Activated T-cell treated with anti-CD3 and anti-CD28 coated beads, Interleukin-2, amount 50 U/mL, for 4 hours (primary cell): ENCODE measurements at regions not wholly inside any gene's neighbourhood (a gene's known extent, or its start where the extent isn't known, plus 50 kb on each side); places are given as distances from the start of the nearest gene placed in this dataset.

Experiments
- ATAC-seq, 2 donors: fragments of 200-7000 bp; cut with Tn5 transposase; one replicate each; pipeline ENCODE4 v1.10.0; 2021
- DNase-seq: peaks from one replicate; pipeline ENCODE4 v3.0.0-alpha.2; 2020
- H3K27me3 Mint-ChIP-seq: one replicate; pipeline ENCODE4 v1.8.0; 2021; ENCODE audit warnings: low read depth, mixed read lengths
- H3K36me3 Mint-ChIP-seq: one replicate; pipeline ENCODE4 v1.8.0; 2022; ENCODE audit warnings: mixed read lengths; ENCODE audit not compliant: insufficient read depth
- H3K4me1 Mint-ChIP-seq: one replicate; pipeline ENCODE4 v1.8.0; 2021; ENCODE audit warnings: low read depth, mixed read lengths
- H3K4me3 Mint-ChIP-seq: one replicate; pipeline ENCODE4 v1.8.0; 2021; ENCODE audit warnings: mild to moderate bottlenecking, moderate library complexity, mixed read lengths
- H3K9me3 Mint-ChIP-seq: one replicate; pipeline ENCODE4 v1.8.0; 2021; ENCODE audit warnings: mixed read lengths

DNA sequence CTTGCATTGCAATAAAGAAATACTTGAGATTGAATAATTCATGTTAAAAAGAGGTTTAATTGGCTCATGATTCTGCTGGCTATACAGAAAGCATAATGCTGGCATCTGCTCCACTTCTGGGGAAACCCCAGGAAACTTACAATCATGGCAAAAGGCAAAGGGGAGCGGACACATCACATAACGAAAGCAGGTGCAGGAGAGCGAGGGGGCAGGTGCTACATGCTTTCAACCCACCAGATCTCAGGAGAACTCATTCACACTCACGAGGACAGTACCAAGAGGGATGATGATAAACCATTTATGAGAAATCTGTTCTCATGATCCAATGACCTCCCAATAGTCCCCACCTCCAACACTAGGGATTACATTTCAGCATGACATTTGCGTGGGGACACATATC is 172.6 kb downstream of the RASSF9 start:
- no peak for DNase-seq
- Mint-ChIP-seq H3K9me3 (peaks cover 14% of the 10 kb centered on the region), H3K4me1 (no peaks in the 10 kb centered on the region), H3K27me3 (no peaks in the 10 kb centered on the region), H3K36me3 (no peaks in the 10 kb centered on the region), H3K4me3 (no peak overlapping the region)
- no peak for ATAC-seq

DNA sequence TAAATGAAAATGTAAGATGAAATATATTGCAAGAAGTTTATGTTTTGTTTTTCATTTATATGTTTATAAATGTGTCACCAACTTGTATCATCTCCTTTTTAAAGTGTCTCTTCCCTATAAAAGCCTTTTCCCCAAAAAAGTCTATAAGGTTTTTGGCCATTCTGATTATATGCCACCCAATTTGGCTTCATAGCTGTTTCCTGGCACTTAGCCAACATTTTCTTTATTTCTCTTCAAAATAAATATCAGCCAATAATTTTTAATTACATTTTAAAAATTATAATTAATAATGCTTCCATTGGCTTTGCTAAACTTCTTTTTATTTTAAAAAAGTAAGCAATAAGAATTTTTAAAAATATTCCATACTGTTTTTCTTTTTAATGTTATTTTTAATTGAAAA is 171.8 kb downstream of the RASSF9 start:
- H3K27me3 Mint-ChIP-seq, result no peaks in the 10 kb centered on the region
- no peaks in the 10 kb centered on the region for H3K36me3 Mint-ChIP-seq
- ATAC-seq, result no peak
- no peak for DNase-seq
- H3K9me3 Mint-ChIP-seq, result peaks cover 12% of the 10 kb centered on the region
- H3K4me3 Mint-ChIP-seq, result no peak overlapping the region
- no peaks in the 10 kb centered on the region for H3K4me1 Mint-ChIP-seq

DNA sequence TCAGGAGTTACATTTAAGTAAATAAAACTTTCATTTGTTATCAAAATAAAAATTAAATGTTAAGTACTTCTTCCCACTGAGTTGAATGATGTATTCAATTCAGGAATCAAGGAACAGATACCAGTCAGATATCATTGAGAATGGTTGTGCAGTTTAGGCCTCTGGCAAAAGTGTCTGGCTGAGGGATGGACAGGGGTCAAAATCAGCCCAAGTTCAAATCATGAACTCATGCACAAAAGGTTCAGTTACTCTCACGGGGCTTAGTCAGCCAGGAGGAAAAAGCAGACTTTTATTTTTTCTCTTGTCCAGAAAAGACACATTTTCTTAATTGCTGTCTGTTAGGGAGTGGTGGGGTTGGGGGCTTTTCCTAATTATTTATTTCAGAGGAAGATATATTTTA is 166.3 kb downstream of the RASSF9 start:
- peaks cover 4% of the 10 kb centered on the region for H3K9me3 Mint-ChIP-seq
- no peak for ATAC-seq
- DNase-seq, result no peak
- no peaks in the 10 kb centered on the region for H3K4me1 Mint-ChIP-seq
- H3K36me3 Mint-ChIP-seq, result no peaks in the 10 kb centered on the region
- H3K27me3 Mint-ChIP-seq, result no peaks in the 10 kb centered on the region
- no peak overlapping the region for H3K4me3 Mint-ChIP-seq

DNA sequence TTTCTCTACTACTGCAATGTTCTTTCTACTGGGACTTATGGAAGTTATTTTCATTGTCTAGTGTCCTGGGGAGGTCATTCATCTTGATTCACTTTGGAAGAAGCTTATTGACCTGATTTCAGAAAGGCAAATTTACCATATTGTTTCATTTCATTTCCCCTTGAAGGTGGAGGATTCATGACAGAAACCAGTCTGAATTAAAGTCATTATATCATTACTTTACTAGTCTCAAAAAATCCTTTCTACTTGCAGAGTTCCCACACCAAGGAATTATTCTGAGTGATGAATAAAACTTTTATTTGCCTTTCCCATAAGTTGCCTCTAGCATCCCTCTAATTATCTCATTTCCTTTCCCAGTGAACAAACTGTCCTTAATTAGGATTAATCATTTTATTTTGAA is 163.8 kb downstream of the RASSF9 start:
- H3K9me3 Mint-ChIP-seq, result peaks cover 4% of the 10 kb centered on the region
- no peaks in the 10 kb centered on the region for H3K4me1 Mint-ChIP-seq
- no peak overlapping the region for H3K4me3 Mint-ChIP-seq
- no peaks in the 10 kb centered on the region for H3K27me3 Mint-ChIP-seq
- no peaks in the 10 kb centered on the region for H3K36me3 Mint-ChIP-seq
- no peak for ATAC-seq
- DNase-seq, result no peak

DNA sequence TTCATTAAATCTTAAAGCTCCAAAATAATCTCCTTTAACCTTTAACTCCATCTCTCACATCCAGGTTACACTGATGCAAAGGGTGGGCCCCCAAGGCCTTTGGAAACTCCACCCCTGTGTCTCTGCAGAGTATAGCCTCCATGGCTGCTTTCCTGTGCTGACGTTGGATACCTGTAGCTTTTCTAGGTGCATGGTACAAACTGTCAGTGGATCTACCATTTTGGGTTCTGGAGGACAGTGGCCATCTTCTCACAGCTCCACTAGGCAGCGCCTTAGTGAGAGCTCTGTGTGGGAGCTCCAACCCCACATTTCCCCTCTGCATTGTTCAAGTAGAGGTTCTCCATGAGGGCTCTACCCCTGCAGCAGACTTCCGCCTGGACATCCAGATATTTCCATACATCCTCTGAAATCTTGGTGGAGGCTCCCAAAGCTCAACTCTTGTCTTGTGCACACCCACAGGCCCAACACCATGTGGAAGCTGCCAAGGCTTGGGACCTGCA is 162.2 kb downstream of the RASSF9 start:
- H3K9me3 Mint-ChIP-seq, result peaks cover 4% of the 10 kb centered on the region
- no peaks in the 10 kb centered on the region for H3K36me3 Mint-ChIP-seq
- ATAC-seq, result no peak
- DNase-seq, result no peak
- H3K4me1 Mint-ChIP-seq, result no peaks in the 10 kb centered on the region
- no peak overlapping the region for H3K4me3 Mint-ChIP-seq
- H3K27me3 Mint-ChIP-seq, result no peaks in the 10 kb centered on the region

DNA sequence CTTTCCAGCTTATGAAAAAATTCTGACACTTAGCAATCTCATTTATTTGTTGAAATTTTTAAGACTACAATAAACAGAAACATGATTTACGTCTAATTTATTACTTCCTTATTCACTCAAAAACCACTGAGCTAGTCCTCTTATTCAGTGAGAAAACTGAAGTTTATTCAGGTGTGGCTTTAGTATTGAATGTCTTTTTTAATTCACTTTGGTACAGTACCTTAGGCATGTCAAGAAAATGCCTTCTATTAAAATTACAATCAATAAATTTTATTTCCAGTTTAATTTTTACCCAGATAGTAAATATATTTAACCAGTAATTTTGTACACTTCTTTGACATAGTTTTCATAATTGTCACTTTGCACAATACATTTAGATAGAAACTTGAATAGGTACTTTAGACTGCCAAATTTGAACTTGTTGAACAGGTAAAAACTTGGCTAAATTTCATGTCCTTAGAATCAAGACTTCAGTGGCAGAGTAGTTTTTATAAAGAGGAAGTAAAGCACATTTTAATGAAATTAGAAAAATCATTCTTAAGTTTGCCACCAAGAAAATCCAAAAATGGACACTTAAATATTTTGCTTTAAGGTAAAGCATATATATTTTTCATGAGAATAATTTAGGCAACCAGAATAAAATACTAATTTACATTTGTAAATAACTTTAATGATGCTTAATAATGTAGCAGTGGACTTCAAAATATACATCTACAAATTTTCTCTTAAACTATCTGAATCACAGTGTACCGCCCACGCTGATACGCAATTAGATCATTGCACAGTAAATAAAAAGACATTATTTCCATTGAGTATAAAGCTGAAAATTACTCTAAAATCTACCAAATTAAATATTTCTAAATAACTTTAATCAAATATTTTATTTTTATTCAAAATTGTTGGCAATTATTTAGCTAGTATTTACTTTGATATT is 159.1 kb downstream of the RASSF9 start:
- no peak overlapping the region for H3K4me3 Mint-ChIP-seq
- no peaks in the 10 kb centered on the region for H3K27me3 Mint-ChIP-seq
- DNase-seq, result no peak
- no peak for ATAC-seq
- no peaks in the 10 kb centered on the region for H3K36me3 Mint-ChIP-seq
- no peaks in the 10 kb centered on the region for H3K4me1 Mint-ChIP-seq
- peaks cover 14% of the 10 kb centered on the region for H3K9me3 Mint-ChIP-seq

DNA sequence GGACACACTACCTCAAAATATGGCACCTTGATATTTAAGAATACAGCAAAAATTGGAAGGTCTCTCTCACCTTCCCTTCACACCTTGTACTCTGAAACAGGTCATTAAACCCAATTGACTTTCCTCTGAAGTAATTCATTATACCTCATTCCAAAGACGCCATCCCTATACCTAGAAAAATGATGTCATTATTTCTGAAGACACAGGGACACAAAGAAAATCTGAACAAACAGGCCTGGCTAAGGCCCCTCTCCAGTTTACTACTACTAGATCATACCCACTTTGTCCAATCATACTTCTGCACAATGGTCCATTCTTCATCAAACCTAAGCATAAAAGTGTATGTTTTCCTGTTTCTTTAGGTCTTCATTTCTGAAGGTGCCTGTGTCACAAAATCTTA is 156.9 kb downstream of the RASSF9 start:
- H3K4me1 Mint-ChIP-seq, result no peaks in the 10 kb centered on the region
- DNase-seq, result no peak
- no peak overlapping the region for H3K4me3 Mint-ChIP-seq
- ATAC-seq, result no peak
- no peaks in the 10 kb centered on the region for H3K27me3 Mint-ChIP-seq
- no peaks in the 10 kb centered on the region for H3K36me3 Mint-ChIP-seq
- peaks cover 14% of the 10 kb centered on the region for H3K9me3 Mint-ChIP-seq

DNA sequence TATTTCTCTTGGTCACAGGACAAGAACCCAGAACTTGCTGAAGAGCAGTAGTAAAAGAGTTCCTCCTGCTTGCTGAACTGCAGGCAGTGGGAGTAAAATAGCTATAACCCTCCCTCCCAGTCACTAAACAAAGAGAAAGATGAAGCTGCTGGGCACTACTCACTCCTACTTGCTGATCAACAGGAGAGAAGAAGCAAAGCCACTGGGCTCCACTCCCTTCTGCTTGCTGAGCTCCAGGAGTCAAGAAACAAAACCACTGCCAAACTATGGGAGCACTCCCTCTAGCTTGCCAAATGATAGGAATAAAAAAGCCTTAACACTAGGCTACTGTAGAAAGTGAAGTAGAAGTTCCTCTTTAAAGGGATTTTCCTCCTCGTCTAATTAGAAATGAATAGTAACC is 155.3 kb downstream of the RASSF9 start:
- no peaks in the 10 kb centered on the region for H3K4me1 Mint-ChIP-seq

DNA sequence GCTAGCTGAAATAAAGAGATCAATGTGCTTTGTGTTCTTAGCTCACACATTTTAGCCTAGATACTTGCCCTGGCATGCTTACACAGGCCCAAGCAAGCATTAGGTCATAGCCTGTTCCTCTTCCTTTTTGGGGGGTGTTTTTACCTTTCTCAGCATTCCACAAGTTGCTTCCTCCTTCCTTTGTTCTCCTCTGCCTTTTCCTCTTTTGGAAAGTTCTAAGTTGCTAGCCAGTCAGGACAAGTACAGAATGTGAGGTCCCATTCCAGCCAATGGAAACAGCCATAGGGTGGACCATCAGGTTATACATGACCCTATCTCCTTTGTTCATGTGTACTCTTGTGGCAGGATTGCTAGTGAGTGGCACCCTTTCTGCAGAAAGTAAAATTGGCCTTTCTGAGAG is 154.9 kb downstream of the RASSF9 start:
- Mint-ChIP-seq H3K9me3 (peaks cover 14% of the 10 kb centered on the region), H3K4me3 (no peak overlapping the region), H3K36me3 (no peaks in the 10 kb centered on the region), H3K4me1 (no peaks in the 10 kb centered on the region), H3K27me3 (no peaks in the 10 kb centered on the region)
- ATAC-seq (no peak), DNase-seq (no peak)

More for the DNA sequence above, 155.3 kb downstream of the RASSF9 start:
- Mint-ChIP-seq H3K9me3 (peaks cover 14% of the 10 kb centered on the region), H3K36me3 (no peaks in the 10 kb centered on the region), H3K4me3 (no peak overlapping the region), H3K27me3 (no peaks in the 10 kb centered on the region)
- DNase-seq (no peak), ATAC-seq (no peak)

DNA sequence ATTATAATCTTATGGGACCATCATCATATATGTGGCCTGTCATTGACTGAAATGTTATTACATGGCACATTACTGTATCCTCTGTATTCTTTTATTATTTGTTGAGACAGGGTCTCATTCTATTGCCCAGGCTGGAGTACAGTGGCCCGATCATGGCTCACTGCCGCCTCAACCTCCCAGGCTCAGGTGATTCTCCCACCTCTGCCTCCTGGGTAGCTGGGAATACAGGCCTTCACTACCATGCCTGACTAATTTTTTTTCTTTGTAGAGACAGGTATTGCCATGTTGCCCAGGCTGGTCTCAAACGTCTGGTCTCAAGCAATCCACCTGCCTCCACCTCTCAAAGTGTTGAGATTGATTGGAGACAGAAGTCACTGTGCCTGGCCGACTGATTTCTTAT is 153.2 kb downstream of the RASSF9 start:
- no peaks in the 10 kb centered on the region for H3K27me3 Mint-ChIP-seq
- peaks cover 19% of the 10 kb centered on the region for H3K9me3 Mint-ChIP-seq
- H3K36me3 Mint-ChIP-seq, result no peaks in the 10 kb centered on the region
- no peak overlapping the region for H3K4me3 Mint-ChIP-seq
- DNase-seq, result no peak
- H3K4me1 Mint-ChIP-seq, result no peaks in the 10 kb centered on the region
- ATAC-seq, result no peak

DNA sequence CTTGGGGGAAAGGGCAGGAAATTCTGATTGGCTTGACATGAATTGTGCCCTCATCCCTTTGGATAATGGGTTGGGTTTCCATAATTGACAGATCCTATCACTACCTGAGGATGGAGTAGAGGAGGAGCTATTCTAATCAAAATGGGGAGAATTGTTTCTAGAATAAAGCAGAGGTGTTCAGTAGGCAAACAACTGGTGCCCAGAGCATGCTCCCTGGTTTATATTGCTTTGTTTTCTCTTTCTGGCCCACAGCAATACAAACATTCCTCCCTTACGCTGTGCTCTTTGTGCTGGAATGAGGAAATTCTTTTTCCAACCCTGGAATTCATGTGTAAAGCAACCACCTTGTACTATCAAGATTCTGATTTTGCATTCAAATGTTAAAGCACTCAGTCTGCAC is 147.4 kb downstream of the RASSF9 start:
- ATAC-seq (no peak), DNase-seq (no peak)
- H3K36me3 Mint-ChIP-seq, result no peaks in the 10 kb centered on the region
- peaks cover 13% of the 10 kb centered on the region for H3K9me3 Mint-ChIP-seq
- H3K4me3 Mint-ChIP-seq, result no peak overlapping the region
- H3K4me1 Mint-ChIP-seq, result no peaks in the 10 kb centered on the region
- no peaks in the 10 kb centered on the region for H3K27me3 Mint-ChIP-seq

DNA sequence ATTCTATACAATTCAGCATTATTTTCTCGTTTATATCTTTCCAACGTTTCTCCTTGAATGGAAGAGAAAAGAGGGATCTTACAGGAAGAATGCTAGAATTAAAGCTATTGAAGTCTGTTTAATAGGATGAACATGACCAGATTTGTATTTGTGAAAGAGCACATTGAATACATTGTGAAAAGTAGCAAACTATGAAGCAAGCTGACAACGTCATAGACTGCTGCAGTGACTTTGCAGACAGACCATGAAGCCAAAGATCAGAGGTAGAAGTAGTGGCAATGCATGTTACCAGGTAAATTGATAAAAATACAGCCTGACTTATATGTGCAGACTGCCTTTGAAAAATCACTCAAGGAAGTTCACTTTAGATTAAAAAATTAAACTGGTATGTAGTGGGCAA is 146.1 kb downstream of the RASSF9 start:
- H3K4me3 Mint-ChIP-seq, result no peak overlapping the region
- no peaks in the 10 kb centered on the region for H3K36me3 Mint-ChIP-seq
- peaks cover 13% of the 10 kb centered on the region for H3K9me3 Mint-ChIP-seq
- no peaks in the 10 kb centered on the region for H3K4me1 Mint-ChIP-seq
- DNase-seq, result no peak
- ATAC-seq, result no peak
- H3K27me3 Mint-ChIP-seq, result no peaks in the 10 kb centered on the region

DNA sequence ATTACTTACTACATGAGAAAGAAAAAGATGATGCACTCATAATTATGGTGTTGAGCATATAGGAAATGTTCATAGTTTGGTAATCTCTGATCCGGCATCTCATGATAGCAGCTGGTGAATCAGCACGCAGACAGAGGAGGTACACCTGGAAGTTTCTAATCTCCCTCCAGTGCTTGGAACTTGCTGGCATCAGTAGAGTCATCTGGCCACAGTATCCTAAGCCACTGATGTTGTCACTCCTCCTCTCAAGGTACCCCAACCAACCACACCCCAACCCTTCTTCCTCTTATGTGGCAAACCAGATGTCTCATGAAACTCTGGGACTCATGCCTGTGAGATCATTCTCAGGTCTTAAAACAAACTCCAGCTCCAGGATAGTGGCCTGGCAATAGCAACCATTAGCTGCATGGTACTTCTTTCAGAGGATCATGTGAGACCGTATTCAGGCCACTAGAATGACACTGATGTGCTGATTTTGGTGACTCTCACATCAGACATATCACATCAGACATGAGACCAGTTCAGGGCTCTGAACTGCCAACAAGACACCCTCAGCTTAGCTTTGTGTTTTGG is 143.0 kb downstream of the RASSF9 start:
- ATAC-seq (no peak), DNase-seq (no peak)
- Mint-ChIP-seq H3K27me3 (no peaks in the 10 kb centered on the region), H3K4me1 (no peaks in the 10 kb centered on the region), H3K36me3 (no peaks in the 10 kb centered on the region), H3K4me3 (no peak overlapping the region), H3K9me3 (peaks cover 7% of the 10 kb centered on the region)

DNA sequence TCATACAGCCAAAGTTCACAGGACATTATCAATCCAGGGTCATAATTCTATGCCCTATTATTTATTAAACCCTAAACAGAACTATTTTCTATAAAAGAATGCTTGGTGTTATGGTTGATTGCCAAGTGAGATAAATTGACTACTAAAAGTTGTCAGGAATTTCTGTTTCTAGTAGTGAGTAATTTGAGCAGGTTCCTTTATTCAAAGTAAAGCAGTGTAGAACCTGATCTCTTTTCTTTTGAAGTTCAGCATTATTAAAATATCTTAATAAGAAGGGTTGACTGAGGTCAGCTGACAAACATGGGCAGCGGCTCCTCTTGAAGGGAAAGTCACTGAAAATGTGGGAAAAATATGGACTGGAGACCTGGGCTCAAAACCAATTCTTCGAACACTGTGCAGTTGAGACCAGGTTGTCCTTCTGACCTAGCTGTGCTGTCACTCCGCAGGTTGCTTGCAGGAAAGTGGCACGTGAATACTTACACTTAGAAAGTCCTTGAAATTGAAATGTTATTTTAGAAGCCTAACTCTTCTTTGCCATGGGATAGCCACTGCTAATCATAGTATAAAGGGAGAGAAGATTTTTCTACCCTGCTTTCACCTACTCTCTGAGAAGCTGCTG is 141.0 kb downstream of the RASSF9 start:
- DNase-seq, result no peak
- Mint-ChIP-seq H3K4me1 (no peaks in the 10 kb centered on the region), H3K36me3 (no peaks in the 10 kb centered on the region)

DNA sequence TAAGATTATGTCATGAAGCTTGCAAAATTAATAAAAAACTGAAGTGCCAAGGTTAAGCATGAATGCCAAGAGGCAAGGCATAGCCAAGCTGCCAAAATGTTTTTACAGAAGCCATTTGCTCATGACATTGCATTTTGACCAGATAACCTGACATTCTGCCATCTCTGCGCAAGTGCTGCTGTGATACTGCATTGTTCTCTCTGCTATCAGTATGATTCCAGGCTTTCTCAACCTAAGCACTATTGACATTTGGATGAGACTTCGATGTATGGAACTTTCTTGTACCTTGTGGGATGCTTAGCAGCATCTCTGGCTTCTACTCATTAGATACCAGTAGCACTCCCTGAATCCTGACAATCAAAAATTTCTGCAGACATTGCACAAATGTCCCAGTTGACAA is 139.2 kb downstream of the RASSF9 start:
- ATAC-seq (no peak), DNase-seq (no peak)
- Mint-ChIP-seq H3K4me3 (no peak overlapping the region), H3K4me1 (no peaks in the 10 kb centered on the region), H3K27me3 (no peaks in the 10 kb centered on the region), H3K9me3 (peaks cover 6% of the 10 kb centered on the region), H3K36me3 (no peaks in the 10 kb centered on the region)

More for the DNA sequence above, 141.0 kb downstream of the RASSF9 start:
- Mint-ChIP-seq H3K9me3 (peaks cover 4% of the 10 kb centered on the region), H3K27me3 (no peaks in the 10 kb centered on the region), H3K4me3 (no peak overlapping the region)
- no peak for ATAC-seq
